ENCODE measurements at regions not wholly inside any gene's neighbourhood (a gene's known extent, or its start where the extent isn't known, plus 50 kb on each side); places are given as distances from the start of the nearest gene placed in this dataset.
A peak's percentile ranks its signal among the peaks of the same experiment; 100 is the strongest.

- H3K27me3 Mint-ChIP-seq, result no peaks in the 10 kb centered on the region
- H3K4me1 Mint-ChIP-seq, result peaks cover 0 to 3% (median 0%) of the 10 kb centered on the region in 3 donors
- peaks cover 6 to 10% of the 10 kb centered on the region in 2 donors for H3K36me3 Mint-ChIP-seq
- ATAC-seq (ENCODE audit: low read depth in 2 of 2), result no peak
- H3K27ac Mint-ChIP-seq, result peak overlapping the region in 1 of 6 donors; percentile 3
- DNase-seq, result no peak
- H3K4me3 Mint-ChIP-seq, result no peak overlapping the region
- no peaks in the 10 kb centered on the region for H3K9me3 Mint-ChIP-seq
These were observed 50.6 kb upstream of the PTGR2 start for GRCh38 chr14:73800970-73801515.

DNA sequence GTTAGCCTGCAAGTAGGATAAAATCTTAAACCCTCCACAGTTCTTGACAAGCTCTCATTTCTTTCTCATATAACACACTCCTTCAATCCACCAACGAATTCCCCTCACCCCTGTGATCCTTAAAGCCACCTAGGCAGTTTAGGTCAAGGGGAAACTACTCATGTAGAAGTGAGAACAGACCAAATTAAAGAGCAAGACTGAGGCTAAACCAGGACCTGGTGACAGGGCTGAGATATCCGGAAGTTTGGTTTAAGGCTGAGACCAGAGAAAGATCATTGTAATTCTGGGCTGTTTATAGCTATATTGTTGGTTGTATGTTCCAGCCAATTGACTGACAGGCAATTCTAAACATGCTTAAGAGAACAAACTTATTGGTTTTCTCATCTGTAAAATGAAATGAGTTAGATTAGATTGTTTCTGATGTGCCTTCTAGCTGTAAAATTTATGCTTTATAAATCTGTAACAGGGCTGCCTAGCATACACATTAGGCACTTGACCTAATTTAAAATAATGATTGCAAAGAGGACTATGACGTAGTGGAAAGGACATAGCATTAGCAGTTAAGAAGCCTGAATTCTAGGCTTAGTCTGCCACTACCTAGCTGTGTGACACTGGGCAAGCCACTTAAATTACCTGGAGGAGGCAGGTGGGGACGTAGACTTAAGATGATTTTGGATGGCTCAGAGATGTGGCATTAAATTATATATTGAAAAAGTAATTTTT is 53.9 kb upstream of the PTGR2 start:
- Mint-ChIP-seq H3K9me3 (no peaks in the 10 kb centered on the region), H3K4me3 (no peak overlapping the region), H3K4me1 (peaks cover 0 to 3% (median 0%) of the 10 kb centered on the region in 3 donors), H3K36me3 (peaks cover 6 to 10% of the 10 kb centered on the region in 2 donors), H3K27me3 (no peaks in the 10 kb centered on the region), H3K27ac (no peak overlapping the region)
- no peak for DNase-seq
- no peak for ATAC-seq (ENCODE audit: low read depth in 2 of 2)

DNA sequence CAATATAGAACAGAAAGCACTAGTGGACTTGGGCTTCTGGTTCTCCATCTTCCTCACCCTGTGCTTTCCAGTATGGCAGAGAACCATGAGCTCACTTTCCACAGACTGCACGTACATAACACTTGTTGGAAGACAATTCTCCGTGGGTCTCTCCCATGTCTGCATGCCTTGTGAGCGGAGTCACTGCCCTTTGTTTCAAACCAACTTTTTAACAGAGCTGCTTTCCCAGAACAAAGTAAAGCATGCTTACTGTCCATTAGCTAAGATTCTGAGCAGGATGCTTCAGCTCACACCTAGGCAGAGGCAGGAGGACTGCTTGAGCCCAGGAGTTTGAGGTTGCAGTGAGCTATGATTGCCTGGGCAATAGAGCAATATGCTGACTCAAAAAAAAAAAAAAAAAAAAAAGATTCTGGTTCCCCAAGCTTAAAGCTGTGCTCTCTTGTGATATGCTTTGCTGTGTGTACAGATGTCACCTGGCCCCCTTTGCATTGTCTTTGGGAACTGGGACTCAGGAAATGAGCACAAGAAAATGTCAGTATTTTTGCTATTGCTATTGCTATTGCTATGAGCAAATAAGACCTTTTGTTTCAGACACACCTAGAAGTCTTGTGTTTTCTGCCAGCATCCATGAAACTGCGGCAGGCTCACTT is 54.6 kb upstream of the PTGR2 start:
- no peak for DNase-seq
- no peak overlapping the region for H3K27ac Mint-ChIP-seq
- no peak for ATAC-seq (ENCODE audit: low read depth in 2 of 2)
- peaks cover 6 to 10% of the 10 kb centered on the region in 2 donors for H3K36me3 Mint-ChIP-seq
- no peak overlapping the region for H3K4me3 Mint-ChIP-seq
- H3K27me3 Mint-ChIP-seq, result no peaks in the 10 kb centered on the region
- no peaks in the 10 kb centered on the region for H3K9me3 Mint-ChIP-seq
- H3K4me1 Mint-ChIP-seq, result peaks cover 0 to 3% (median 0%) of the 10 kb centered on the region in 3 donors

DNA sequence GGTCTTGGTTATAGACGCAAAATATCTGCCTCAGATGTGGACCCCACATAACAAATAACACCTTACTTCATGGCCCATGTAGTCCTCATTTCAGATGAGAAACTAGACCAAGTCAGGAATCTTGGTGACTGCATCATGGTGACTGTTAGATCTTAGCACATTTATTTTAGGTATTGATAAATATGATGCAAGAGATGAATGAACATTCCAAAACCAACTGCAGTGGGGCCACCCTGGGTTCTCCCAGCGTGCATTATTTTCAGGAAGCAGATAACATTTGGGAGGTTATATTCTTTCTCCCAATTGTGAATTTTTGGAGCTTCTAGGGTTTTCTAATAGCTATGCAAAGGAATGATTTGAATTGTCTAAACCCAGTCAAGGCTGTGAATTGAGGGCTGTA is 55.2 kb upstream of the PTGR2 start:
- peaks cover 0 to 3% (median 0%) of the 10 kb centered on the region in 3 donors for H3K4me1 Mint-ChIP-seq
- no peaks in the 10 kb centered on the region for H3K27me3 Mint-ChIP-seq
- peaks cover 6 to 10% of the 10 kb centered on the region in 2 donors for H3K36me3 Mint-ChIP-seq
- H3K27ac Mint-ChIP-seq, result no peak overlapping the region
- H3K9me3 Mint-ChIP-seq, result no peaks in the 10 kb centered on the region
- no peak for DNase-seq
- no peak for ATAC-seq (ENCODE audit: low read depth in 2 of 2)
- H3K4me3 Mint-ChIP-seq, result no peak overlapping the region

DNA sequence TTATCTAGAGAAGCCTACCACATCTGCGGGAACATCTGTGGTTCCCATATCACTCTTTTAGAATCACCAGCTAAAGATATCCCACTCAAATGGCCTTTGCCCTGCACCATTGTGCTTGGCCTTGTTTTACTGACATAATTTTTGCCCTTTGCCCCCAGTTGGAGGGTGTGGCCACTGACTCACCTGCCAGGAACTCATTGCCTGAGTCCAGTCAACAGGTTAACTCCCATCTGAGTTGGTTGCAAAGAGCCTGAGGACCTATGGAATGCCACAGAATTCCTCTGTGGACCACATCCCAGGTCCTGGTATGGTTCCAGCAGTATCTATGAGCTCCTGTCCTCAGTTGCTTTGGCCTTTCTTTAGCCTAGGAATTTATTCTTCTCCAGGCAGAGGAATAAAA is 55.7 kb upstream of the PTGR2 start:
- Mint-ChIP-seq H3K27ac (no peak overlapping the region), H3K4me3 (no peak overlapping the region), H3K36me3 (peaks cover 5 to 7% of the 10 kb centered on the region in 2 donors), H3K27me3 (no peaks in the 10 kb centered on the region), H3K9me3 (no peaks in the 10 kb centered on the region), H3K4me1 (peaks cover 0 to 3% (median 0%) of the 10 kb centered on the region in 3 donors)
- DNase-seq, result no peak
- no peak for ATAC-seq (ENCODE audit: low read depth in 2 of 2)

DNA sequence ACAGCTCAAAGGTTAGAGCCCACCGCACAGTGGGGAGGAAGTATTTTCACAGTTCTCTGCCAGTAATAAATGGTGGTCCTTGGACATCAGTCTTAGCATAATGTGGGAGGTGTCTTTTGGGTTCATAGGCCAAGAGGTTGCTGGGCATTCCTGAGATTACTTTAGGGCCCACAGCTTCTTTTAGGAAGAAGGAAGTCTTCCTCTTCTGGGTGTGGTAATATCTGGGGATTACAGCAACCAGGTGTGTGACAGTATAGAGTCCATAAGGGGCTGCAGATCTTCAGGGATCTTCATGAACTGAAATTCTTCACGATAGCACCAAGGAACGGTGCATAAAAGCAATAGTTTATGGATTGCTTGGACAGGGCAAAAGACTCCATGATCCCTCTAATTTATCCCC is 56.2 kb upstream of the PTGR2 start:
- H3K4me3 Mint-ChIP-seq, result no peak overlapping the region
- no peaks in the 10 kb centered on the region for H3K27me3 Mint-ChIP-seq
- H3K9me3 Mint-ChIP-seq, result no peaks in the 10 kb centered on the region
- H3K27ac Mint-ChIP-seq, result peak overlapping the region in 1 of 6 donors; percentile 38
- H3K4me1 Mint-ChIP-seq, result peaks cover 0 to under 1% (median 0%) of the 10 kb centered on the region in 3 donors
- DNase-seq (no peak), ATAC-seq (ENCODE audit: low read depth in 2 of 2) (no peak)
- peaks cover 0 to 1% of the 10 kb centered on the region in 2 donors for H3K36me3 Mint-ChIP-seq

GRCh38 chr14:73794146-73794545 is 57.5 kb upstream of the PTGR2 start:
- Mint-ChIP-seq H3K27ac (no peak overlapping the region), H3K9me3 (no peaks in the 10 kb centered on the region), H3K36me3 (no peaks in the 10 kb centered on the region), H3K4me3 (no peak overlapping the region), H3K4me1 (peaks cover 3 to 7% (median 4%) of the 10 kb centered on the region in 3 donors), H3K27me3 (no peaks in the 10 kb centered on the region)
- ATAC-seq (ENCODE audit: low read depth in 2 of 2), result no peak
- no peak for DNase-seq

- Mint-ChIP-seq H3K27ac (peak overlapping the region in 1 of 6 donors; percentile 47), H3K27me3 (no peaks in the 10 kb centered on the region), H3K9me3 (no peaks in the 10 kb centered on the region)
These were observed 59.1 kb upstream of the PTGR2 start for GRCh38 chr14:73792481-73792880.

GRCh38 chr14:73789989-73790581 is 61.5 kb upstream of the PTGR2 start:
- H3K4me3 Mint-ChIP-seq, result peak overlapping the region in 2 of 8 donors; percentile 6 to 79
- no peaks in the 10 kb centered on the region for H3K27me3 Mint-ChIP-seq
- ATAC-seq (ENCODE audit: low read depth in 2 of 2), result no peak
- peaks cover 28 to 33% (median 30%) of the 10 kb centered on the region in 3 donors for H3K4me1 Mint-ChIP-seq
- no peaks in the 10 kb centered on the region for H3K9me3 Mint-ChIP-seq
- DNase-seq, result no peak
- H3K27ac Mint-ChIP-seq, result peak overlapping the region in 3 of 6 donors; percentile 42 to 82 (median 75)
- no peaks in the 10 kb centered on the region for H3K36me3 Mint-ChIP-seq

More at GRCh38 chr14:73792481-73792880, 59.1 kb upstream of the PTGR2 start:
- Mint-ChIP-seq H3K4me1 (peaks cover 16 to 19% (median 17%) of the 10 kb centered on the region in 3 donors), H3K36me3 (no peaks in the 10 kb centered on the region), H3K4me3 (no peak overlapping the region)
- no peak for DNase-seq
- no peak for ATAC-seq (ENCODE audit: low read depth in 2 of 2)

DNA sequence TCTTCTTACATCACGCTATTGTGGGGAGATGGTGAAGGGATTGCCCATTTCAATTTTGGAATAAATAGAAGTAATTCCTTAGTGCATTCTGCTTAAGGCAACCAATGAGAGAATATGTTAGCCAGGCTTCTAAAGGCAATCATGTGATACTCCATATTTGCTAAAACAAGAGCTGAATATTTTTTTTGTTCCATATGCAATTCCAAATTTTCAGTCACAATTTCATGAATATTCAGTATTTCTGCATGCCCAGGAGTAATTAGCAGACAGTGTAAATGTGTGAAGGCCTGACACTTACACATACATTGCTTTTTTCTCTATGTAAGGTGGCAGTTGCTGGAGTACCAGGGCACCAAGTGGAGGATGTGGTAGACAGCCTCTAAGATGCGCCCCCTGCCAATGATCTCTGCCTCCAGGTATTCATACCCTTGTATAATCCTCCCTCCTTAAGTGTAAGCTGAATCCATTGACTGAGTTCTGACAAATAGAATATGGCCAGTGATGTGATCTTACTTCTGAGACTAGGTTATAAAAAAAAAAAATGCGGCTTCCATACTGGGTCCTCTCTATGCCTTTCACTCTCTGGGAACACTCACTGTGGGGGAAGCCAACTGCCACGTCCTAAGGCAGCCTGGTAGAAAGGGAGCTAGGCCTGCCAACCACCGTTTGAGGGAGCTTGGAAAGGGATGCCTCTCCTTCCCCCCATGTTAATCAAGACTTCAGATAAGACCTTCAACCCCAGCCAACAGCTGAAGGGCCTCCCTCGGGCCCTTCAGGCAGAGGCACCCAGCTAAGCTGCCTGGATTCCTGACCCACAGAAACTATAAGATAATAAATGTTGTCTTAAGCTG is 62.7 kb upstream of the PTGR2 start:
- peak overlapping the region; percentile 60 to 97 (median 81) for H3K27ac Mint-ChIP-seq
- H3K4me3 Mint-ChIP-seq, result peak overlapping the region in 7 of 8 donors; percentile 4 to 99 (median 91)
- H3K9me3 Mint-ChIP-seq, result no peaks in the 10 kb centered on the region
- peaks cover 38 to 45% (median 41%) of the 10 kb centered on the region in 3 donors for H3K4me1 Mint-ChIP-seq
- ATAC-seq (ENCODE audit: low read depth in 2 of 2), result no peak
- no peaks in the 10 kb centered on the region for H3K36me3 Mint-ChIP-seq
- DNase-seq, result no peak
- H3K27me3 Mint-ChIP-seq, result no peaks in the 10 kb centered on the region

DNA sequence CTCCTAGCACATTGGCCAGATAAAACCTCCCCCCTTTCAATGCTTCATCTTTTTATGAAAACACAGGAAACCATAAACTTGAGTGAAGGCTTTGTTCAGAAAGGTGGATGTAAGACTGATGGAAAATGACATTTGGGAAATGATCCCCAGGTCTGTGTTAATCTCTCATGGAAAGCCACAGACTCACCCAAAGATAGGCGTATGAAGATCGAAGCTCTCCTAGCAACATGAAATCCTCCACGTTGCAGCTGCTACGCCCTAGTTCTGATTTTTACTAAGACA is 63.4 kb upstream of the PTGR2 start:
- peaks cover 44 to 52% (median 48%) of the 10 kb centered on the region in 3 donors for H3K4me1 Mint-ChIP-seq
- H3K27ac Mint-ChIP-seq, result peak overlapping the region; percentile 58 to 99 (median 96)
- H3K9me3 Mint-ChIP-seq, result no peaks in the 10 kb centered on the region
- H3K36me3 Mint-ChIP-seq, result no peaks in the 10 kb centered on the region
- H3K27me3 Mint-ChIP-seq, result no peaks in the 10 kb centered on the region
- DNase-seq (no peak), ATAC-seq (ENCODE audit: low read depth in 2 of 2) (no peak)
- H3K4me3 Mint-ChIP-seq, result peak overlapping the region; percentile 83 to 99 (median 96)

GRCh38 chr14:73787486-73788316 is 63.9 kb upstream of the PTGR2 start:
- Mint-ChIP-seq H3K27me3 (no peaks in the 10 kb centered on the region), H3K4me3 (peak overlapping the region; percentile 83 to 99 (median 96)), H3K9me3 (no peaks in the 10 kb centered on the region), H3K36me3 (no peaks in the 10 kb centered on the region), H3K4me1 (peaks cover 48 to 57% (median 54%) of the 10 kb centered on the region in 3 donors), H3K27ac (peak overlapping the region; percentile 66 to 99 (median 96))
- ATAC-seq (ENCODE audit: low read depth in 2 of 2), result no peak
- peak; percentile 16 for DNase-seq
